ENCODE measurements at regions not wholly inside any gene's neighbourhood (a gene's known extent, or its start where the extent isn't known, plus 50 kb on each side); places are given as distances from the start of the nearest gene placed in this dataset.

DNA sequence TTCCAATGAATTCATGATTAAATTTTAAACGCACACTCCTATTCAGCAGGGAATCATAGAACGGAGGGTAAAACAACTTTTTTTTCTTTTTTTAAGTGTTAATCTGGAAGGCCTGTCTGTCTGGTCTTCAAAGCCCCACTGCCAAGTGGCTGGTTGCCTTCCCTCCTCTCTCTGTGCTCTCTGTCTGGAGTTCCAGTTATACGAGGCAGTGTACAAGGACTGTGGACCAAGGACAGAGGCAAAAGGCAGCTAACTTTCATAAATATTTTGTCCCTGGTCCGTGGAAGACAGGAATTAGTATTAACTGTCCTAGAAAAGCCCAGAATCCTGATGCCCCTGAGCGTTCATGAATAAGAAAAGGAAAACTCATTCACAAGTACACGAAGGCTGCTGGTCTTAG lies 164.0 kb upstream of the E2F8 start:
- no peaks in the 10 kb centered on the region for H3K27me3 ChIP-seq
- TF ChIP-seq EP300 (IDR thresholded peaks at IDR 0.05; ENCODE audit: low read depth) (no peak), POLR2AphosphoS5 (IDR thresholded peaks at IDR 0.05) (no peak), POLR2A (IDR thresholded peaks at IDR 0.05) (no peak)
- TF ChIP-seq, protein P1, sequence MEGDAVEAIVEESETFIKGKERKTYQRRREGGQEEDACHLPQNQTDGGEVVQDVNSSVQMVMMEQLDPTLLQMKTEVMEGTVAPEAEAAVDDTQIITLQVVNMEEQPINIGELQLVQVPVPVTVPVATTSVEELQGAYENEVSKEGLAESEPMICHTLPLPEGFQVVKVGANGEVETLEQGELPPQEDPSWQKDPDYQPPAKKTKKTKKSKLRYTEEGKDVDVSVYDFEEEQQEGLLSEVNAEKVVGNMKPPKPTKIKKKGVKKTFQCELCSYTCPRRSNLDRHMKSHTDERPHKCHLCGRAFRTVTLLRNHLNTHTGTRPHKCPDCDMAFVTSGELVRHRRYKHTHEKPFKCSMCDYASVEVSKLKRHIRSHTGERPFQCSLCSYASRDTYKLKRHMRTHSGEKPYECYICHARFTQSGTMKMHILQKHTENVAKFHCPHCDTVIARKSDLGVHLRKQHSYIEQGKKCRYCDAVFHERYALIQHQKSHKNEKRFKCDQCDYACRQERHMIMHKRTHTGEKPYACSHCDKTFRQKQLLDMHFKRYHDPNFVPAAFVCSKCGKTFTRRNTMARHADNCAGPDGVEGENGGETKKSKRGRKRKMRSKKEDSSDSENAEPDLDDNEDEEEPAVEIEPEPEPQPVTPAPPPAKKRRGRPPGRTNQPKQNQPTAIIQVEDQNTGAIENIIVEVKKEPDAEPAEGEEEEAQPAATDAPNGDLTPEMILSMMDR (IDR thresholded peaks at IDR 0.05) = no peak
- intact Hi-C loops (cut with DNase I; ENCODE audit: low total_unique reads) (no loop called here), in situ Hi-C loops (cut with MboI; ENCODE audit: low pct_ligation_motif_present in 1 of 4, low pct_unique_long_range_greater_than_20kb in 1 of 4, low sequenced_read_pairs in 3 of 4) (no loop called here)
- H3K4me3 ChIP-seq = no peak overlapping the region
- H3K9me3 ChIP-seq = no peaks in the 10 kb centered on the region
- no peaks in the 10 kb centered on the region for H3K36me3 ChIP-seq
- WGBS, 2 donors (ENCODE audit: low coverage in 1 of 2) = 47 to 59% methylated on average over 4 to 6 of the region's 6 CpGs
- no peak overlapping the region for H3K27ac ChIP-seq
- H3K4me1 ChIP-seq = no peaks in the 10 kb centered on the region
- no peak for DNase-seq

DNA sequence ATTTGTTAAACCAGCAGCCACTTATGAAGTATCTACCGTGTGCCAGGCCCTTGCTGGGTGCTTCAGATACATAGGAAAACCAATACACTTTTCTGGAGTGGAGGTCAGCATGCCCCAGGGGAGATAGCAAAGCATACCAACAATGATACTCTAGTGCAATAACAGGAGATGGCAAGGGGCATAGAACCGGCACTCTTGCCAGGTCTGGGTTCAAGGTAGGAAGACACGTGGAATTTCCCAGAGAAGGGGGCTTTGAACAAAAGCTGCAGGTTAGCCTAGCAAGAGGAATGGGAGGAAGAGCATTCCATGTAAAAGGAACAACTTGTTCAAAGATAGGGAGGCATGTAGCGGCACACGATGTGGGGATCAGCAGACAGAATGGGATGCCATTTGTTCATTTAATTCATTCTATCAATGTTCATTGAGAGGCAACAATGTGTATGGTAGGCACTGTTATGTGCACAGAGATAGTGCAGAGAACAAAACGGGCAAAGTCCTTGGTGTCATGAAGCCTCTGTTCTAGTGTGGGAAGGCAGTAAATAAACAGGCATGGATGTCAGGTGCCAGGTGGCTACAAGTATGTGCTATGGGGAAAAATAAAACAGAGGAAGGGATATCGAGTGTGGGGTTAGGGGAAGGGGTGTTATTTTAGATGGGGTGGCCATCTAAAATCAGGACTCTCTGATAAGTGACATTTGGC lies 162.6 kb upstream of the E2F8 start:
- H3K36me3 ChIP-seq = no peaks in the 10 kb centered on the region
- no peak for TF ChIP-seq EP300 (IDR thresholded peaks at IDR 0.05; ENCODE audit: low read depth)
- TF ChIP-seq POLR2A (IDR thresholded peaks at IDR 0.05) = no peak
- TF ChIP-seq, protein P1 (IDR thresholded peaks at IDR 0.05) = no peak
- TF ChIP-seq POLR2AphosphoS5 (IDR thresholded peaks at IDR 0.05) = no peak
- H3K4me1 ChIP-seq = no peaks in the 10 kb centered on the region
- no peaks in the 10 kb centered on the region for H3K9me3 ChIP-seq
- H3K4me3 ChIP-seq = no peak overlapping the region
- no peak for DNase-seq
- intact Hi-C loops (cut with DNase I; ENCODE audit: low total_unique reads) = no loop called here
- 70 to 75% methylated on average over 6 to 7 of the region's 7 CpGs for WGBS, 2 donors (ENCODE audit: low coverage in 1 of 2)
- no peaks in the 10 kb centered on the region for H3K27me3 ChIP-seq
- in situ Hi-C loops (cut with MboI; ENCODE audit: low pct_ligation_motif_present in 1 of 4, low pct_unique_long_range_greater_than_20kb in 1 of 4, low sequenced_read_pairs in 3 of 4) = no loop called here
- no peak overlapping the region for H3K27ac ChIP-seq

DNA sequence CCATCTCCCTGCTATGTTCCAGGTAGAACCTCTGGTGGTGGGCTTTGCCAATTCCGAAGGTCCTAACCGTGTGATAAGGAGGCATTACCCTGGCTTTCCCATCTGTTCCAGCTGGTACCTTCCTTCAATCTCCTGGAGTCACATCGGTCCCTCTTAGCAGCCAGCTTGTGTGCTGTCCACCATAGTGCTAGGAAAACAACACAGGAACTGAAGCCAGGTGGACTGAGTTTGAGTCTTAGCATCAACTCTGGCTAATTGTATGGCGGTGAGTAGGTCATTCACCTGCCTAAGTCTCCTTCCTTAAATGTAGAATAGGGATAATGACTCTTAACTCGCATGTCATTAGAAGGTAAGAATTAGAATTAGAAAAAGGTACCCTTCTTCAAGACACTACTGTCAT lies 159.6 kb upstream of the E2F8 start:
- in situ Hi-C loops (cut with MboI; ENCODE audit: low pct_ligation_motif_present in 1 of 4, low pct_unique_long_range_greater_than_20kb in 1 of 4, low sequenced_read_pairs in 3 of 4) (no loop called here), intact Hi-C loops (cut with DNase I; ENCODE audit: low total_unique reads) (no loop called here)
- H3K27me3 ChIP-seq = no peaks in the 10 kb centered on the region
- TF ChIP-seq EP300 (IDR thresholded peaks at IDR 0.05; ENCODE audit: low read depth) (no peak), POLR2A (IDR thresholded peaks at IDR 0.05) (no peak), POLR2AphosphoS5 (IDR thresholded peaks at IDR 0.05) (no peak)
- TF ChIP-seq, protein P1 (IDR thresholded peaks at IDR 0.05) = no peak
- no peak overlapping the region for H3K27ac ChIP-seq
- WGBS, 2 donors (ENCODE audit: low coverage in 1 of 2) = 84 to 95% methylated on average over 5 of the region's 5 CpGs
- H3K4me1 ChIP-seq = no peaks in the 10 kb centered on the region
- H3K36me3 ChIP-seq = no peaks in the 10 kb centered on the region
- no peak overlapping the region for H3K4me3 ChIP-seq
- no peaks in the 10 kb centered on the region for H3K9me3 ChIP-seq
- DNase-seq = no peak

DNA sequence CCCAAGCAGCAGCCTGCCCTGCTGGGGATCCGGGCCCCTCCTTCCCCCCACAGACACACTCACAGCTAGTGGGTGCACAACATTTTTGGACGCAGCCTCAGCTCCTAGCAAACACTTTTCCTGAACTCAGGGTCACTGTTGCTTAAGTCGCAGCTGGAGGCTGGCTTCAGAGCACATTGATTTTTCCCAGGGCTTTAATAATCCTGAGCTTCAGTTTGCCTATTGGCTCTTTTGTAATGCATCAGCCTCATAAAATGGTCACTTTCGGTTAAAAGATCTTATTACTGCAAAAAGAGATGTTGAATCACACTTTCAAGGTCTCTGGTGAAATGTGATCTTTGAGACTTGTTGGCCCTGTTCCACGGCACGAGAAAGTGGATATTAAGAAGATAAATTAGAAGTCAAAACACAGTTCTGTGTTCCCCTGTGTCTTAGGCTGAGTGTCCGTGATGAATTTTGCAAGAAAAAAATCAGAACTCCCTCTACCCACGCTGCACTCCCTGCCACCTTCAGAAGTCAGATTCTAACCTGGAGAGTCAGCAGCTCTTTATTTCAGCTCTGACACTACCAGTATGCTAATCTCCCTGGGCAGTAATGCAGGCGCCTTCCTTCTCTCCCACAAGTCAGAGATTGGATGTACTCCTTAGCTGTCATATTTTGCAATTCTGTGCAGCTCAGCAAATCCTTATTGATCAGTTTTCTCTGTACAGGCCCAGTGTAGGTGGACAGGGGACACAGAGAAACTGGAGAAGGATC lies 158.2 kb upstream of the E2F8 start:
- Histone ChIP-seq H3K27ac (peak overlapping the region in 2 of 4 donors; percentile 10 to 42), H3K4me3 (no peak overlapping the region), H3K9me3 (no peaks in the 10 kb centered on the region), H3K36me3 (no peaks in the 10 kb centered on the region), H3K27me3 (no peaks in the 10 kb centered on the region), H3K4me1 (no peaks in the 10 kb centered on the region)
- DNase-seq = peak; percentile 30
- intact Hi-C loops (cut with DNase I; ENCODE audit: low total_unique reads) = no loop called here
- in situ Hi-C loops (cut with MboI; ENCODE audit: low pct_ligation_motif_present in 1 of 4, low pct_unique_long_range_greater_than_20kb in 1 of 4, low sequenced_read_pairs in 3 of 4) = no loop called here
- TF ChIP-seq, protein P1 (IDR thresholded peaks at IDR 0.05) = no peak
- TF ChIP-seq POLR2AphosphoS5 (IDR thresholded peaks at IDR 0.05) = peak in 1 of 3 donors; percentile 42
- WGBS, 2 donors (ENCODE audit: low coverage in 1 of 2) = 33 to 34% methylated on average over 6 to 9 of the region's 9 CpGs

Data from transverse colon (tissue), 4 donors.